GM10266 (cell line): ENCODE measurements at regions not wholly inside any gene's neighbourhood (a gene's known extent, or its start where the extent isn't known, plus 50 kb on each side); places are given as distances from the start of the nearest gene placed in this dataset.

Experiments used
- DNase-seq: peaks from one replicate; pipeline ENCODE4 v3.0.0; 2012; ENCODE audit errors: extremely low spot score
- CTCF ChIP-seq: IDR thresholded peaks from 2 replicates; pipeline ENCODE4 v1.5.1; 2012; ENCODE audit warnings: mild to moderate bottlenecking, low read depth; ENCODE audit not compliant: control insufficient read depth, insufficient read depth; ENCODE audit errors: missing control alignments

GRCh38 chr4:27894951-27895350, 1034.3 kb downstream of the STIM2 start:
- DNase-seq = no peak
- TF ChIP-seq CTCF = no peak

GRCh38 chr4:27908356-27908755, 1047.7 kb downstream of the STIM2 start:
- no peak for TF ChIP-seq CTCF
- no peak for DNase-seq

GRCh38 chr4:27910227-27910626, 1049.6 kb downstream of the STIM2 start:
- no peak for DNase-seq
- TF ChIP-seq CTCF = no peak

- TF ChIP-seq CTCF = no peak
These were observed 1050.4 kb downstream of the STIM2 start for GRCh38 chr4:27911047-27911446.

GRCh38 chr4:27913738-27914137, 1053.1 kb downstream of the STIM2 start:
- no peak for DNase-seq
- no peak for TF ChIP-seq CTCF

More at GRCh38 chr4:27911047-27911446, 1050.4 kb downstream of the STIM2 start:
- DNase-seq = no peak

GRCh38 chr4:27915822-27916221, 1055.2 kb downstream of the STIM2 start:
- no peak for DNase-seq
- no peak for TF ChIP-seq CTCF

GRCh38 chr4:27916452-27917184, 1056.0 kb downstream of the STIM2 start:
- TF ChIP-seq CTCF = no peak
- DNase-seq = no peak
